Dedifferentiated amniotic fluid mesenchymal stem cell (primary cell): ENCODE measurements at regions not wholly inside any gene's neighbourhood (a gene's known extent, or its start where the extent isn't known, plus 50 kb on each side); places are given as distances from the start of the nearest gene placed in this dataset.

Experiments
- DNase-seq: peaks from one replicate; pipeline ENCODE4 v3.0.0-alpha.2; 2016; ENCODE audit errors: extremely low spot score

- no peak for DNase-seq
Measured at GRCh38 chr16:86110726-86111125, 211.8 kb downstream of the IRF8 start.

- no peak for DNase-seq
Measured at GRCh38 chr16:86112178-86112577, 213.2 kb downstream of the IRF8 start.

GRCh38 chr16:86117235-86117634 lies 218.3 kb downstream of the IRF8 start:
- DNase-seq = no peak

- no peak for DNase-seq
Measured at GRCh38 chr16:86117756-86118155, 218.8 kb downstream of the IRF8 start.

- no peak for DNase-seq
Measured at GRCh38 chr16:86118467-86119307, 219.7 kb downstream of the IRF8 start.

GRCh38 chr16:86120201-86121192 lies 221.5 kb downstream of the IRF8 start:
- DNase-seq = no peak

- DNase-seq = no peak
Measured at GRCh38 chr16:86121374-86122010, 222.5 kb downstream of the IRF8 start.

GRCh38 chr16:86122681-86123342 lies 223.8 kb downstream of the IRF8 start:
- DNase-seq = no peak

GRCh38 chr16:86124321-86124720 lies 225.4 kb downstream of the IRF8 start:
- no peak for DNase-seq

- DNase-seq = no peak
Measured at GRCh38 chr16:86126891-86127290, 227.9 kb downstream of the IRF8 start.

- DNase-seq = no peak
Measured at GRCh38 chr16:86127366-86127765, 228.4 kb downstream of the IRF8 start.

- DNase-seq = no peak
Measured at GRCh38 chr16:86128246-86128645, 229.3 kb downstream of the IRF8 start.

GRCh38 chr16:86129541-86129940 lies 230.6 kb downstream of the IRF8 start:
- DNase-seq = no peak

- no peak for DNase-seq
Measured at GRCh38 chr16:86133377-86133776, 234.4 kb downstream of the IRF8 start.

- no peak for DNase-seq
Measured at GRCh38 chr16:86133847-86134375, 234.9 kb downstream of the IRF8 start.

GRCh38 chr16:86134802-86135461 lies 236.0 kb downstream of the IRF8 start:
- no peak for DNase-seq

- DNase-seq = no peak
Measured at GRCh38 chr16:86137359-86137758, 238.4 kb downstream of the IRF8 start.

- no peak for DNase-seq
Measured at GRCh38 chr16:86138121-86139085, 239.4 kb downstream of the IRF8 start.

GRCh38 chr16:86142801-86143236 lies 243.9 kb downstream of the IRF8 start:
- DNase-seq = no peak
